T follicular helper cell (primary cell): ENCODE measurements at regions not wholly inside any gene's neighbourhood (a gene's known extent, or its start where the extent isn't known, plus 50 kb on each side); places are given as distances from the start of the nearest gene placed in this dataset.

ENCODE experiments used
- DNase-seq: peaks from one replicate; pipeline ENCODE4 v3.0.0-alpha.2; 2020; ENCODE audit warnings: low read depth

DNA sequence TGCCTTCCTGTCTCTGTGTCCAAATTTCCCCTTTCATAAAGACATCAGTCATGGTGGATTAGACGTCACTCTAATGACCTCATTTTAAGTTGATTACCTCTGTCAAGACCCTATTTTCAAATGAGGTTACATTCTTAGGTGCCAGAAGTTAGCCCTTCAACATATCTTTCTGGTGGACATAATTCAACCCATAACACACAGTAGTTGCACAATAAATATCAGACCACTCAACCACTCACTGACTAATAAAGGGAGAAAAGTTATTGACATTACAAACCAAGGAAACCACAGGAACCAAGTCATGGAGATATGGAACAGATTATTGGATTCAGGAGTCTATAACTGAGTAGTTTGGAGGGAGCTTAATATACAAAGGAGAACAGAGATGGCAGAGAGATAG, 377.4 kb upstream of the ACVR2A start:
- no peak for DNase-seq

DNA sequence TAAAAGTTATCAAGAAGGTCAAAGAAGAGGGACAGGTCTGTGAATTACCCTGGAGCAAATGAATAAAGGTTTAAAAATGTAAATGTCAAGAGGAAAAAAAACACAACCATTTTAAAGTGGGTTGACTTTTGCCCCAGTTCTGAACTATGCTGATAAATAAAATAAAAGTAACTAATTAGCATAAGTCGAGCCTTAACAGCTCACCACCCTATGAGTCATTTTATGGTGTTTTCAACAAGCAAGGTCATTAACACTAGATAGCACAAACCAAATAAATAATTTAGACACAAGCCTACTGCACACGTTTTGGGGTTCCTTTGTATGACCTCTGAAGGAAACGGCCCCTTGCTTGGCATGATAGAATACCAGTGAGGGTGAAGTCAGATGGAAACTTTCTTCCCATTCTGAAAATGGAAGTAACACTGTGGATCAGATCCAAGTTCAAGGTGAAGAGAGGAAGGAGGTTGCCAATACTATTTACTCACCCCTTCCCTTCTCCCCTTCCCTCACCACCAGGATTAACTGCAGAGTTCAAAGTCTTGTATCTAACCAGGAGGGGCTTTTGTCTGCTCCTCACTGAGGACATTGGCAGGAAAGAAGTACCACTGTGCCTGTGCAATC, 380.0 kb upstream of the ACVR2A start:
- no peak for DNase-seq

DNA sequence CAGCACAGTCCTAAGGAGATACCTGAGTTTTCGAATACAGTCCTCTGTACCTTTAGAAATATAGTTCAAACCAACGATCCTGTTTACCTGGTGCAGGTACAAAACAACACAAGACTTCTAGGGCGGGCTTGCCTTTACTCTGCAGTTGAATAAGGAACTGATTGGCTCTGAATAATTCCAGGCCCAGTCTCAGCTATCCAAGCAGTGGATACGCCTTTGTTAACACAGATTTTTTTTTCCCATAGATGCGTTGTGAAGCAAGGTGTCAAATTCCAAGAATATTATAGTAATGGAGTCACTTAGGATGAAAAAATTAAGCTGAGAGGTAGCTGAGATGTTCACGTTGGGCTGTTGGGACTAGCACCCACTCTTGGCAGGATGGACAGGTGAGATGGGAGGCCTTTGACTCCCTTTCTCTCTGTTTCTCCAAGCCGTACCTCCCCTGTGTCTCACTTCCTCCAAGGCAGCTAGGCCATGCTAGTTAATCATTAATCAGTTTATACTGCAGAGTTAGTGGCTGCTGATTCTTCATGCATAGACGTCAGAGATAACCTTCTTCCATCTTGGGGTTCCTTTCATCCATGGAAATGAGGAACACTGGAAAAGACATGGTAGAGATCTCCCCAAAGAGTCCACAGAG, 380.8 kb upstream of the ACVR2A start:
- no peak for DNase-seq

DNA sequence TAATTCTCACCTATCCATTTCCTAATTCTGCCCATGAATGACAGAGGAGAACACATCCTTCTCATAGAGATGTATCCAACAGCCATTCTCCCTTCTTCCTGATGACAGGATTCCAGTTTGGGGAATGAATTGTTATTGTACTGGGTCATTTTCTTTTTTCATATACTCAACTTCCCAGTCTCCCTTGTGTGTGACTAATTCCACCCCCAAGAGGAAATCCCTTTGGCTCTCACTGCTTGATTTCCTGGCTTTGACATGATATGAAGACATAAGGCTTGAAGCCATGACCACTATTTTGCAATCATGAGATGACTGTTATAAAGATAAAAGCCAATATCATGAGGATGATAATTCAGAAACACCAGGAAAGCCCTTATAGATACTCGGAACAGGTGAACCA, 384.7 kb upstream of the ACVR2A start:
- no peak for DNase-seq

GRCh38 chr2:147456779-147457178, 388.1 kb upstream of the ACVR2A start:
- no peak for DNase-seq

GRCh38 chr2:147451902-147452515, 392.8 kb upstream of the ACVR2A start:
- DNase-seq = no peak

GRCh38 chr2:147450661-147451510, 393.9 kb upstream of the ACVR2A start:
- DNase-seq = no peak

GRCh38 chr2:147449323-147449991, 395.4 kb upstream of the ACVR2A start:
- DNase-seq = peak; percentile 10

DNA sequence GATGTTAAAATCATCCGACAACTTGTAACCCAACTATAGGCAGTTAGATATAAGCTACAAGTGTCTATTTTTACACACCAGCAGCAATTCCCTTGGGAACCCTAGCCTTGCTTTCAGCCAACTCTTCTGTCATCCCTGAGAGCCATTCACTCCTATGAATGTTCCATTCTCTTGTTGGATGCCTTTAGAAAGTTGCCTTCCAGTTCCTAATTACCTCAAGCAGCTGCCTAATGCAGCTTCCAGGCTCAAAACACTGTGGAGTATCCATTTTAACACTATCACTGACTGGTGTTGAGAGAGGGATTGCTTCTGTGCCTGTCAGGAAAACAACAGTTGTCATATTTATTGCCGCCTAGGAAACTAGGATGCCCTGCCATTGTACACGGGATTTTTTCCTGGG, 402.0 kb upstream of the ACVR2A start:
- DNase-seq = no peak

GRCh38 chr2:147441182-147441581, 403.6 kb upstream of the ACVR2A start:
- no peak for DNase-seq

DNA sequence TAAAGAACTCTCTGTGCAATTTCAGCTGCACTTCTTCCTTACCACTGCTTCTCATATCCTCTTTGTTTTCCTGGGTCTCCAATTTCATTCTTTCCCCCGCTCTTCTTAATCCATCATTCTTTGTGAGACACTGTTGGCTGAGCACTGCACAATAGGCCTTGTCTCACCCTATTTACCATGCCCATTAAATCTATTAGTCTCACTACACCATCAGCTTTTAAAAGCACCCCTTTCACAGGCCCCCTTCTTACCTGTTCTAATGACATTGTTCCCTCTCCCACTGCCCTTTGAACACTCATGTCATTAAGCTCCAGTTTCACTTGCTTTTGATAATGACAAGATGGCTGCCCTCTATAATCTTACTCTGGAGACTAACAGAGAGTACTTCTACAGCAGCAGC, 404.1 kb upstream of the ACVR2A start:
- DNase-seq = no peak

DNA sequence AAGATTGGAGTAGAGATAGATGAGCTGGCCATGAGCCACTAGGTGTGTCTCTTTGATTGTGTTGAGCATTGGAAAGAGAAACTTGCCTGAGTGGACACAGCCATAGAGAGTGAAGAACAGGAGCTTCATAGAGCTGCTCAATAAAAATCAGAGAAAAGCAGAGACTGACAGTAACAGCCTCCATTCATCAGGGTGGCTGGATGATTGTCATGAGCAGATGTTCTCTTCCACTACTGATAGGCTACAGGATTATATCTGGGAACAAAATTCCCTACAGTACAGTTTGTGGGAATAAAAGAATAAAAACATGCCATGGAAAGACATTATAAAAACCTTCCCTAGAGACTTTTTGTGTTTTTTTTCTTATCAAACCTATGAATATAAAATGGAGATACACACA, 404.8 kb upstream of the ACVR2A start:
- no peak for DNase-seq

DNA sequence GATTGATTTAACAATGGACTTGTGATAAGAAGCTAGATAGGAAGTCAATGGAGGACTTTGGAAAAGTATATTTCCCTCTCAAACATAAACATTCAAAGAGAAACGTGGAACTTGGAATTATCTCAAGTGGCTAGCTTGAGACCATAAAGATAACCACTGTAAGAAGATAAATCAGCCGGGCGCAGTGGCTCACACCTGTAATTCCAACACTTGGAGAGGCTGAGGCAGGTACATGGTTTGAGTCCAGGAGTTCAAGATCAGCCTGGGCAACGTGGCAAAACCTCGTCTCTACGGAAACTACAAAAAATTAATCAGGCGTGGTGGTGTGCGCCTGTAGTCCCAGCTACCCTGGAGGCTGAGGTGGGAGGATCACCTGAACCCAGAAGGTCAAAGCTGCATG, 405.9 kb upstream of the ACVR2A start:
- no peak for DNase-seq

DNA sequence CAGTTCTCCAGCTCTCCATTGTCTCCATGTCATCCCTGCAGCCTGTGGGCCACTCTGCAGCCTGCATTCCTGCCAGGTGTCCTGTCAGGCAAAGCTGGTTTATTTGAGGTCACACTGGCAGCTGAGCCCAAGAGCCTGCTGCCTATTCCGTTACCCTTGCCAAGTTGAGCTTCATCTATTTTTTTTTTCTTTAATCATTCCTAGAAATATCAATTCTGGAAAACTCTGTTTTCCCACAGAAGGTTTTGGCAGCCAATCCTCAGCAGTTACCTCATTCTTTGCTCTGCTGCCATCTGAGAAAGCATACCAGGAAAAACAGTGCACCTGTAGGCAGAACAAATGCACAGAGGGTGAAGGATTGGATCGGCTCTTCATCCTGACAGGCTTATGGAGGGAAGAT, 411.0 kb upstream of the ACVR2A start:
- no peak for DNase-seq

DNA sequence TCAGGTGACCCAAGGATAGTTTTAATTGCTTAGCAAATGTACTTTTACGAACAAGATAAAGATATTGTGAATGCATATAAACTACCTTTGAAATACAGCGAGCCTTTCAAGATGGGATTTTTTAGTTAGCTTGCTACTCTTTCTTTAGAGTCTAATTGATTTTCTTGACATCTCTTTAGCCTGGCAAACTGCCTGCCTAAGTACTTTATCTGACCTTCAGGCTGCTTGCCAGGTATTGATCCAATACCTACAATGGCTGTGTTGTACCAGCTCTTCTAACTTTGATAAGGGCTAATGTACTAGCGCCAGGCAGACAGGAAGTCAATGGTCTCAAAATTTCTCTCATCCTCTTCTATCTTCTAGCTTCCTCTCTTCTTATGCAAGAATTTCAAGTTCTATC, 414.4 kb upstream of the ACVR2A start:
- DNase-seq = no peak

GRCh38 chr2:147428120-147428747, 416.6 kb upstream of the ACVR2A start:
- DNase-seq = no peak

GRCh38 chr2:147425437-147426029, 419.3 kb upstream of the ACVR2A start:
- no peak for DNase-seq

DNA sequence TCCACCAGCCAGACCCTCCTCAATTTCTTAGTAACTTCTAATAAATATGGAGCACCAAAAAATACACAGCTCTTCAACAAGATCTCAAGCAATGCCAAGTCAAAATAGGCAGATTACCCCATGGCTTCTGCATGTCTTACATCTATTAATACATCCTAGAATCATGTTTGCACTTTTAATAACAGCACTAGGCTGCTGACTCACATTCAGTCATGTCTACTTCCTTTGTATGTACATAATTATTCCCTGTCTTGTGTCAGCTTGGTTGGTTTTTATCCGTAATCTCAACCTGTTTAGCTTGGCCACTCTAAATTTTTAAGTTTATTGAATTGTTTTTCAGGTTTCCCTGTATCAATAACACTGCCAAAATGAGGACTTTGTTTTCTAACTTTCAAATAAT, 420.1 kb upstream of the ACVR2A start:
- DNase-seq = no peak

DNA sequence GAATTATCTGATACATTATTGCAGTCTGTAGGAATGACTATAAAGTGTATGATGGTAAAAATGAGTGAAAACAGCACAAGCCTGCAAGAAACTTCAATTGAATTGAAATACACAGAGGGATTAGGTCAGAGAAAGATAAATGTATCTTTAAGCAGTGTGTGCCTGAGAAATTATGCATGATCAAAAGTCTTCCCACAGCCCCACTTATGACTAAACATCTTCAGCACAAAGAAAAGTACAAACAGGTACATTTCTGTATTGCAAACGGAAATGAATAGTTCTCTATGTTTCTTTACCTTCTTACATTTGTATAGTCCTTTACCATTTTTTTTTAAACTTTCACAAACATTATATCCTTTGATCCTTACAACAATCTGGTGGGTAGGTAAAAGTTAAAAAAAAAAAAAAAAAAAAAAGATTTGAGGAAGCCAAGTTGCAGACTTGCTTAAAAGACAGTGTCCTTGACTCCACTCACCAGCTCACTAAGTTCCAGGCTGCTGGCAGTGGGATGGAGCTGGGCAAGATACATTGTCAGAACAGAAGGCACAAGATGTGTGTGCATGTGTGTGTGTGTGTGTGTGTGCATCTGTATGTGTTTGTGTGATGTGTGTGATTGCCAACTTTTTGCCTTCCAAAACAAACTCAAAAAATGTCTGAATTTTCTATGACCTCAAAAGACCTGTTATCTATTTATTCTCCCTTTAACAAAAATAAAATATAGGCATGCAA, 423.7 kb upstream of the ACVR2A start:
- DNase-seq = no peak

GRCh38 chr2:147420517-147420916, 424.3 kb upstream of the ACVR2A start:
- DNase-seq = no peak

- no peak for DNase-seq
Observed at GRCh38 chr2:147416099-147416498, 428.7 kb upstream of the ACVR2A start.
